ENCODE measurements at regions not wholly inside any gene's neighbourhood (a gene's known extent, or its start where the extent isn't known, plus 50 kb on each side); places are given as distances from the start of the nearest gene placed in this dataset.

- H3K27ac ChIP-seq: no peak overlapping the region
- Mint-ChIP-seq H3K4me3 (no peak overlapping the region), H3K36me3 (no peaks in the 10 kb centered on the region)
These were observed 230.6 kb upstream of the TENM4 start for GRCh38 chr11:79671401-79671800.

GRCh38 chr11:79670882-79671281 is 230.1 kb upstream of the TENM4 start:
- peaks cover 28% of the 10 kb centered on the region for H3K4me1 ChIP-seq
- H3K4me2 ChIP-seq: no peak overlapping the region
- H3K36me3 ChIP-seq: no peaks in the 10 kb centered on the region
- Mint-ChIP-seq H3K27me3 (ENCODE audit: insufficient read depth, low read depth) (peaks cover 2% of the 10 kb centered on the region), H3K27ac (no peak overlapping the region), H3K4me1 (peaks cover 30% of the 10 kb centered on the region), H3K4me3 (no peak overlapping the region), H3K9me3 (no peaks in the 10 kb centered on the region), H3K36me3 (no peaks in the 10 kb centered on the region)
- no peaks in the 10 kb centered on the region for H3K27me3 ChIP-seq
- H3F3A ChIP-seq (ENCODE audit: low read depth): no peaks in the 10 kb centered on the region
- H4K20me1 ChIP-seq (ENCODE audit: low read depth): no peaks in the 10 kb centered on the region
- H3K79me2 ChIP-seq (ENCODE audit: low read depth): no peaks in the 10 kb centered on the region
- no peaks in the 10 kb centered on the region for H3K9me3 ChIP-seq (ENCODE audit: low read depth)
- no peak overlapping the region for H3K4me3 ChIP-seq
- H3K9ac ChIP-seq: no peak overlapping the region
- TF ChIP-seq EZH2 (IDR thresholded peaks at IDR 0.05): no peak
- no peak for TF ChIP-seq EZH2phosphoT487 (IDR thresholded peaks at IDR 0.05)
- TF ChIP-seq CTCF (IDR thresholded peaks at IDR 0.05): no peak
- no peak for DNase-seq (ENCODE audit: low spot score)
- H2AFZ ChIP-seq (replicated peaks): no peak overlapping the region
- no peak overlapping the region for H3K27ac ChIP-seq

More at GRCh38 chr11:79671401-79671800, 230.6 kb upstream of the TENM4 start:
- Histone ChIP-seq H3K4me1 (peaks cover 28% of the 10 kb centered on the region), H3K9me3 (ENCODE audit: low read depth) (no peaks in the 10 kb centered on the region), H3K79me2 (ENCODE audit: low read depth) (no peaks in the 10 kb centered on the region), H3F3A (ENCODE audit: low read depth) (no peaks in the 10 kb centered on the region), H2AFZ (replicated peaks) (no peak overlapping the region), H3K4me2 (no peak overlapping the region), H3K9ac (no peak overlapping the region), H3K36me3 (no peaks in the 10 kb centered on the region), H3K4me3 (no peak overlapping the region), H4K20me1 (ENCODE audit: low read depth) (no peaks in the 10 kb centered on the region), H3K27me3 (no peaks in the 10 kb centered on the region)
- no peaks in the 10 kb centered on the region for H3K9me3 Mint-ChIP-seq
- peaks cover 28% of the 10 kb centered on the region for H3K4me1 Mint-ChIP-seq
- no peak for DNase-seq (ENCODE audit: low spot score)
- H3K27ac Mint-ChIP-seq: no peak overlapping the region
- TF ChIP-seq CTCF (IDR thresholded peaks at IDR 0.05): no peak
- TF ChIP-seq EZH2phosphoT487 (IDR thresholded peaks at IDR 0.05): no peak
- TF ChIP-seq EZH2 (IDR thresholded peaks at IDR 0.05): no peak
- H3K27me3 Mint-ChIP-seq (ENCODE audit: insufficient read depth, low read depth): peaks cover 2% of the 10 kb centered on the region

- Histone ChIP-seq H3K27me3 (no peaks in the 10 kb centered on the region), H4K20me1 (ENCODE audit: low read depth) (no peaks in the 10 kb centered on the region), H3K4me1 (peaks cover 29% of the 10 kb centered on the region), H3K79me2 (ENCODE audit: low read depth) (no peaks in the 10 kb centered on the region), H3K9me3 (ENCODE audit: low read depth) (no peaks in the 10 kb centered on the region), H3K4me2 (no peak overlapping the region), H2AFZ (replicated peaks) (peak overlapping the region; percentile 61), H3K36me3 (no peaks in the 10 kb centered on the region), H3F3A (ENCODE audit: low read depth) (no peaks in the 10 kb centered on the region), H3K4me3 (no peak overlapping the region), H3K9ac (no peak overlapping the region), H3K27ac (no peak overlapping the region)
- peaks cover 30% of the 10 kb centered on the region for H3K4me1 Mint-ChIP-seq
- H3K27me3 Mint-ChIP-seq (ENCODE audit: insufficient read depth, low read depth): peaks cover 2% of the 10 kb centered on the region
- H3K4me3 Mint-ChIP-seq: no peak overlapping the region
- no peak overlapping the region for H3K27ac Mint-ChIP-seq
- no peaks in the 10 kb centered on the region for H3K36me3 Mint-ChIP-seq
- no peaks in the 10 kb centered on the region for H3K9me3 Mint-ChIP-seq
- no peak for DNase-seq (ENCODE audit: low spot score)
- TF ChIP-seq CTCF (IDR thresholded peaks at IDR 0.05) (no peak), EZH2phosphoT487 (IDR thresholded peaks at IDR 0.05) (no peak), EZH2 (IDR thresholded peaks at IDR 0.05) (no peak)
These were observed 227.7 kb upstream of the TENM4 start for GRCh38 chr11:79668575-79668974.

All from neural progenitor cell (in vitro differentiated cells).